ENCODE measurements at regions not wholly inside any gene's neighbourhood (a gene's known extent, or its start where the extent isn't known, plus 50 kb on each side); places are given as distances from the start of the nearest gene placed in this dataset.

DNA sequence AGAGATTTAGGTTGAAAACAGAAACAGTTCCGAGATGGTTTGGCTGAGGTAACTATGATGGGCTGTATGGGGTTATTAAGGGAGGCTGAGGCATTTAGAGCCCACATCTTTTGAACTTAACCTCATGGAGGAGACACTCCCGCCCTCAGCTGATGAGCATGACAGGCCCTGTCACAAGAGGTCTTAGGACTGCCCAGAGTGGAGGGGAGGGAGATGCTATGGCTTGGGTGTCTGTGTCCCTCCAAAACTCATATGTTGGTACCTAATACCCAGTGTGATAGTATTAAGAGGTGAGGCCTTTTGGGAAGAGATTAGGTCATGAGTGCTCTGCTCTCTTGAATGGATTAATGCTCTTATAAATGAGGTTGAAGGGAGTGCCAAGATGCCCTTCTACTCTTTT is 126.6 kb downstream of the CDC5L start:
- TF ChIP-seq POLR2A (IDR thresholded peaks at IDR 0.05) (no peak), POLR2AphosphoS5 (IDR thresholded peaks at IDR 0.05; ENCODE audit: insufficient read depth in 1 of 2, low read depth in 1 of 2) (no peak)
- TF ChIP-seq, protein P1, sequence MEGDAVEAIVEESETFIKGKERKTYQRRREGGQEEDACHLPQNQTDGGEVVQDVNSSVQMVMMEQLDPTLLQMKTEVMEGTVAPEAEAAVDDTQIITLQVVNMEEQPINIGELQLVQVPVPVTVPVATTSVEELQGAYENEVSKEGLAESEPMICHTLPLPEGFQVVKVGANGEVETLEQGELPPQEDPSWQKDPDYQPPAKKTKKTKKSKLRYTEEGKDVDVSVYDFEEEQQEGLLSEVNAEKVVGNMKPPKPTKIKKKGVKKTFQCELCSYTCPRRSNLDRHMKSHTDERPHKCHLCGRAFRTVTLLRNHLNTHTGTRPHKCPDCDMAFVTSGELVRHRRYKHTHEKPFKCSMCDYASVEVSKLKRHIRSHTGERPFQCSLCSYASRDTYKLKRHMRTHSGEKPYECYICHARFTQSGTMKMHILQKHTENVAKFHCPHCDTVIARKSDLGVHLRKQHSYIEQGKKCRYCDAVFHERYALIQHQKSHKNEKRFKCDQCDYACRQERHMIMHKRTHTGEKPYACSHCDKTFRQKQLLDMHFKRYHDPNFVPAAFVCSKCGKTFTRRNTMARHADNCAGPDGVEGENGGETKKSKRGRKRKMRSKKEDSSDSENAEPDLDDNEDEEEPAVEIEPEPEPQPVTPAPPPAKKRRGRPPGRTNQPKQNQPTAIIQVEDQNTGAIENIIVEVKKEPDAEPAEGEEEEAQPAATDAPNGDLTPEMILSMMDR (IDR thresholded peaks at IDR 0.05) = no peak

Measured in vagina (tissue), 2 donors.